Activated T-helper 1 cell treated with anti-CD3 and anti-CD28 coated beads, Interleukin-12 subunit alpha, Interleukin-12 subunit beta, Interleukin-2, Interleukin-4 antibody, amounts not matched to agents 30 ng/mL and 10 ng/mL and 1 ng/mL, durations not matched to agents 14 hours and 24 hours and 36 hours (primary cell): ENCODE measurements at regions not wholly inside any gene's neighbourhood (a gene's known extent, or its start where the extent isn't known, plus 50 kb on each side); places are given as distances from the start of the nearest gene placed in this dataset.

Source experiments
- DNase-seq: peaks from one replicate; pipeline ENCODE4 v3.0.0; 2021; ENCODE audit warnings: low spot score
- H3K27ac Mint-ChIP-seq: one replicate; pipeline ENCODE4 v1.8.0; 2021; ENCODE audit warnings: mild to moderate bottlenecking, mixed read lengths
- H3K27me3 Mint-ChIP-seq: one replicate; pipeline ENCODE4 v1.8.0; 2022; ENCODE audit warnings: mild to moderate bottlenecking, moderate library complexity, mixed read lengths; ENCODE audit not compliant: insufficient read depth
- H3K36me3 Mint-ChIP-seq: one replicate; pipeline ENCODE4 v1.8.0; 2021; ENCODE audit warnings: low read depth, mixed read lengths
- H3K4me1 Mint-ChIP-seq: one replicate; pipeline ENCODE4 v1.8.0; 2021; ENCODE audit warnings: low read depth, mixed read lengths
- H3K4me3 Mint-ChIP-seq: one replicate; pipeline ENCODE4 v1.8.0; 2021; ENCODE audit warnings: mild to moderate bottlenecking, moderate library complexity, mixed read lengths
- H3K9me3 Mint-ChIP-seq: one replicate; pipeline ENCODE4 v1.8.0; 2021; ENCODE audit warnings: mixed read lengths
- intact Hi-C: fragments of 100-400 bp; cut with micrococcal nuclease; formaldehyde crosslinking; loops from one replicate; pipeline ENCODE4 v1.15.1; 2024

DNA sequence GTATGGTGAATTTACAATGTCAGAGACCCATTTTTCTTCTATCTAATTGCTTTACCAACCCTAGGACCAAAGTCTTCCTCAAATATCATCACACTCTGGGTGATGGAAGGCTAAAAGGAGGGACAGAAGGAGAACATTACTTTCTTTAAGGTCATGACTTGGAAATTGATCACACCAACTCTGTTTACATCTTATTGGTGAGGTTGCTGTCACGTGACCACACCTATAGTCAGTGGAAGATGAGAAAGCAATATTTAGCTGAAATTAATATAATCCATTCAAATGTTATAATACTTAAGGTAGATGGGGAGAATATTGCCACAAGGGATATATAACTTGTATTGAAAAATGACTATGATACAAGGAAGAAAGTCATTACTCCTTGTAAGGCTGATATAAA lies 183.6 kb upstream of the SMIM30 start:
- no peaks in the 10 kb centered on the region for H3K9me3 Mint-ChIP-seq
- H3K36me3 Mint-ChIP-seq: no peaks in the 10 kb centered on the region
- H3K4me3 Mint-ChIP-seq: no peak overlapping the region
- H3K27me3 Mint-ChIP-seq: peaks cover 5% of the 10 kb centered on the region
- DNase-seq: no peak
- H3K27ac Mint-ChIP-seq: no peak overlapping the region
- intact Hi-C loops: no loop called here
- H3K4me1 Mint-ChIP-seq: no peaks in the 10 kb centered on the region

DNA sequence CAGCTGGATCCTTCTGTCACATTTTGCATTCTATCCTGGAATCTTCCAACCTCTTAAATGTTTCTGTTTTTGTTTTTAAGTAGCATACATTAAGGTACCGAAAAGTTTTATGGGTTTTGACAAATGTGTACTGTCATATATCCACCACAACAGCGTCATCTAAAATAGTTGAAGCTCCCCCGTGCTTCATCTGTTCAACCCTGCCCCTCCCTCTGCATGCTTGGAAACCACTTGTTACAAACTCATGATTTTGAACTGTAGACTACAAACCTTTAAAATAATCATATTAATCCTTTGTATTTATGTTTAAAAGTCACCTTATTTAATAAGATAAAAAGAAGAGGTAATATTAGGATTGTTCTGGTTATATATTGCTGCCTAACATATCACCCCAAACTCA lies 182.8 kb upstream of the SMIM30 start:
- no peaks in the 10 kb centered on the region for H3K4me1 Mint-ChIP-seq
- no peaks in the 10 kb centered on the region for H3K9me3 Mint-ChIP-seq
- H3K27me3 Mint-ChIP-seq: peaks cover 5% of the 10 kb centered on the region
- no peaks in the 10 kb centered on the region for H3K36me3 Mint-ChIP-seq
- DNase-seq: no peak
- H3K4me3 Mint-ChIP-seq: no peak overlapping the region
- H3K27ac Mint-ChIP-seq: no peak overlapping the region
- intact Hi-C loops: no loop called here

DNA sequence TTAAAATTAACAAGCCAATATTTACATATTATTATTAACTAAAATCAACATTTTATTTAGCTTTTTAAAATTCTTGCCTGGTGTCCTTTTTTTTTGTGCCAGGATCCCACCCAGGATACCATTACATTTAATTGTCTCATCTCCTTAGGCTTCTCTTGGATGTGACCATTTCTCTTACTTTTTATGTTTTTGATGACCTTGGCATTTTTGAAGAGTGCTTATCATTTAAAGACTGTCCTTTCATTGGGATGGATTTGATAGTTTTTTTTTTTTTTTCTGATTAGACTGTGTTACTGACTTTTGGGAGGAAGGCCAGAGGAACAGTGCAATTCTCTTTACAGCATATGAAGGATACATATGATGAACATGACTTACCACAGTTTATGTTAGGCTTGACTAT lies 181.4 kb upstream of the SMIM30 start:
- intact Hi-C loops: loop anchor here (2.0 kb wide), 1 partner anchor 17 kb away; no protein-coding TSS in a partner anchor
- Mint-ChIP-seq H3K27me3 (peaks cover 5% of the 10 kb centered on the region), H3K4me1 (no peaks in the 10 kb centered on the region), H3K9me3 (no peaks in the 10 kb centered on the region), H3K27ac (no peak overlapping the region), H3K4me3 (no peak overlapping the region), H3K36me3 (no peaks in the 10 kb centered on the region)
- DNase-seq: no peak

DNA sequence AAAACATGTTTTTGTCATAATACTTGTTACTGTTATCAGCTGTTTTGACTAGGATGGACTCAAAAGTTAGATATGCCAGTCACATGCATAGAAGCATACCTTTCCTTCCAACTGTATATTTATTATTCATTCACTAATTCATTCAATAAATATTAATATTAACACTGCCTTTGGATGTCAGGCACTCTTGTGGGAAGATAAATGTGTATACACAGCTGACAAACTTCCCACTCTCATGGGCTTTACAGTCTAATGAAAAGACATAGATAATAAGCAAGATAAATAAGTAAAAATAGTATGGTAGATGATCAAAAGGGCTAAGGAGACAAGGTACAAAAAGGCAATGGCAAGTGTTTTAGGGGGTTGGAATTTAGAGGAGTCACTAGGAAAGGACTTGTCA lies 180.1 kb upstream of the SMIM30 start:
- Mint-ChIP-seq H3K27ac (no peak overlapping the region), H3K27me3 (peaks cover 5% of the 10 kb centered on the region), H3K9me3 (no peaks in the 10 kb centered on the region), H3K36me3 (no peaks in the 10 kb centered on the region), H3K4me3 (no peak overlapping the region), H3K4me1 (no peaks in the 10 kb centered on the region)
- no peak for DNase-seq
- intact Hi-C loops: loop anchor here (2.0 kb wide), 1 partner anchor 16 kb away; no protein-coding TSS in a partner anchor

DNA sequence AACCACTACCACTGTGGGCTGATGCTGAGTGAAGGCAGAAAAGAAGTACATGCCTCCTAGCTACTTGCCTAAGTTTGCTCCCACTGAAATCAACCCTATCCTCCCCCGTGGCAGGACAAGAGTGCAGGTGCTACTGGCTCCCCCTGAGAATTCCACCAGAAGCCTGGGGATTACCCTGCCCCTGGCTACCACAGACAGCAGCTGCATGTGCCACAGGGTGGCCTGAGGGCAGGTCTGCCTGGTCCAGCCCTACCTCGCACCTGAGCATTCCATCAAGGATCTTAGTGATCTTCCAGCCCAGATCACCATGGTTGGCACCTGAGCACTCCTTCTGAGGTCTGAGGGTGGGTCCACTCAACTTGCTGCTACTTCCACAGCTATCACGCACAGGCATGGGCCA lies 176.4 kb upstream of the SMIM30 start:
- no peak for DNase-seq
- Mint-ChIP-seq H3K36me3 (no peaks in the 10 kb centered on the region), H3K27ac (no peak overlapping the region), H3K4me1 (no peaks in the 10 kb centered on the region), H3K27me3 (peaks cover 4% of the 10 kb centered on the region), H3K9me3 (no peaks in the 10 kb centered on the region), H3K4me3 (no peak overlapping the region)
- intact Hi-C loops: no loop called here

DNA sequence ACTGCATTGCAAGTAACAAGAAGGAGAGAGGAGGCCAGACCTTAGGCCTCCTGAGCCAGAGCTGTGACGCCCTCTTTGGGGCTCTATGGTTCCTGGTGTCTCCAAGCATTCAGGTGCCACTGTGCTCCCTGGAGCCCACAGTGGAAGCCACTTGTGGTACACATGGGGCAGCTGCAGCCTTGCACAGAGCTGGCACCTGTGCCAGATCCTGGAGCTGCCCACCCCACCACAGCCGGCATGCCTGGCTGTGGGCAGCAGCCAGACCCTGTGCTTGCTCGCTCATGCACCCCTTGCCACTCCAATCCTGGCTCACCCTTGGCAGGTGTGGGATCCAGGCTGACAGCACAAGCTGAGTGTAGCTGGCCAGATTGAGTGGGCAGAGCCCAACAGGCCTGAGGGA lies 173.8 kb upstream of the SMIM30 start:
- peaks cover under 1% of the 10 kb centered on the region for H3K27me3 Mint-ChIP-seq
- no peak for DNase-seq
- no peak overlapping the region for H3K4me3 Mint-ChIP-seq
- intact Hi-C loops: no loop called here
- H3K9me3 Mint-ChIP-seq: no peaks in the 10 kb centered on the region
- no peaks in the 10 kb centered on the region for H3K36me3 Mint-ChIP-seq
- no peak overlapping the region for H3K27ac Mint-ChIP-seq
- H3K4me1 Mint-ChIP-seq: no peaks in the 10 kb centered on the region

DNA sequence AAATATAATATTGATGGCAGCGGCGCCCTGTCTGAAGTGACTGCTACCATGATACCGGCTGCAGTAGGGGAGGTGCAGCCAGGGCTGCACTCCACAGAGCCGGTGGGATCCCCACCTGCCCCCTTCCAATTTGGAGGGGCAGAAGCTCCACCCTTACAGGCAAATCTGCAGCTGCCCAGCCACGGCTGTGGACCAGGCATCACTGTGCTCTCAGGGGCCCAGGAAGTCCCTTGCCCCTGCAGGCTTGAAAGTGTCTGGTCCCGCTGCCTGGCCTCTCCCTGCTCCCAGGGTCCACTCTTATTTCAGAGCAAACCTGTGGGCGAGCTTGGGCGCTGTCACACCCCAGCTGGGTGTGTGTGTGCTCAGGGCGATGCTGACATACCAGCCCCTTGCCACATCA lies 172.7 kb upstream of the SMIM30 start:
- H3K4me3 Mint-ChIP-seq: no peak overlapping the region
- H3K27ac Mint-ChIP-seq: no peak overlapping the region
- H3K9me3 Mint-ChIP-seq: no peaks in the 10 kb centered on the region
- H3K4me1 Mint-ChIP-seq: no peaks in the 10 kb centered on the region
- H3K27me3 Mint-ChIP-seq: peaks cover 3% of the 10 kb centered on the region
- no peaks in the 10 kb centered on the region for H3K36me3 Mint-ChIP-seq
- intact Hi-C loops: no loop called here
- no peak for DNase-seq

DNA sequence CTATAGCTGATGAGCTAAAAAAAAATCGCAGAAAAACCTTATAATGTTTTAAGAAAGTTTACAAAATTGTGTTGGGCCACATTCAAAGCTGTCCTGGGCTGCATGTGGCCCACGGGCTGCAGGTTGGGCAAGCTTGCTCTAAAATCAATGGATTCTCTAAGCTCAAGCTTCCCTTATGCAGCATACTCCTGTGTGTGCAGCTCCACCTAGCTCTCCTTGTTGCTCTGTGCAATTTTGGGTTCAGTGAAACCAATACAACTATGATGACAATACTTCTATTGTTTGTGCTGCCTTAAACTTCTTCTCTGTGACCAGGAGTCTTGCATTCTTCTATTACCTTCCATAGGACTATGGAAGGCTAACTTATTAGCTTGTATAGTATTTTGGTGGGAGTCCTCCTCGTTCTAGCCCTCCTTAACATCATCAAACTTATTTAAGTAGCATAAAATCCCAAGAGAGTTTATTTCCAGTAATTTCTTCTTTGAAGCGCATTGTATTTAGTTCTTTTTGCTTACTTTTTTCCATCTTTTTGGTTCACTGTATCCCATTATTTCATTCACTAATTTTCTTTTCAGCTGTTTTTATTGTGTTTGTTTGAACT lies 170.9 kb upstream of the SMIM30 start:
- Mint-ChIP-seq H3K27ac (no peak overlapping the region), H3K36me3 (no peaks in the 10 kb centered on the region), H3K27me3 (peaks cover 3% of the 10 kb centered on the region), H3K9me3 (no peaks in the 10 kb centered on the region), H3K4me3 (no peak overlapping the region), H3K4me1 (no peaks in the 10 kb centered on the region)
- DNase-seq: no peak
- intact Hi-C loops: no loop called here

DNA sequence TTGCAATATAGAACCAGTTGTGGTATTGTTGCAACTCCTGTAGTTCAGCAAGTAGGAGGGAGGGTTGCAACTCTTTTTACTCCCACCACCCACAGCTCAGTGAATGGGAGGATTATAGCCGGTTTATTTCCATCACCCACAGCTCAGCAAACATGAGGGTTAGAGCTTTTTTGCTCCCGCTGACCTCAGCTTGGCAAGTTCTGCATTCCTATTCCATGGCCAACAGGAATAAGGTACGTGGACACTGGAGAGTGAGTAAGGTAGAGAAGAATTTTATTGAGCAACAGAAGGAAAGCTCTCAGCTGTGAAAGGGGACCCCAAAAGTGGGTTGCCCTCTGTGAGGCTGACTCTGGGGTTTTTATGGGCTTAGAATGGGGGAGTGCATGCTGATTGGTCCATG lies 167.1 kb upstream of the SMIM30 start:
- no peaks in the 10 kb centered on the region for H3K9me3 Mint-ChIP-seq
- no peaks in the 10 kb centered on the region for H3K4me1 Mint-ChIP-seq
- intact Hi-C loops: no loop called here
- no peak for DNase-seq
- peaks cover 8% of the 10 kb centered on the region for H3K27me3 Mint-ChIP-seq
- H3K4me3 Mint-ChIP-seq: no peak overlapping the region
- no peaks in the 10 kb centered on the region for H3K36me3 Mint-ChIP-seq
- no peak overlapping the region for H3K27ac Mint-ChIP-seq

DNA sequence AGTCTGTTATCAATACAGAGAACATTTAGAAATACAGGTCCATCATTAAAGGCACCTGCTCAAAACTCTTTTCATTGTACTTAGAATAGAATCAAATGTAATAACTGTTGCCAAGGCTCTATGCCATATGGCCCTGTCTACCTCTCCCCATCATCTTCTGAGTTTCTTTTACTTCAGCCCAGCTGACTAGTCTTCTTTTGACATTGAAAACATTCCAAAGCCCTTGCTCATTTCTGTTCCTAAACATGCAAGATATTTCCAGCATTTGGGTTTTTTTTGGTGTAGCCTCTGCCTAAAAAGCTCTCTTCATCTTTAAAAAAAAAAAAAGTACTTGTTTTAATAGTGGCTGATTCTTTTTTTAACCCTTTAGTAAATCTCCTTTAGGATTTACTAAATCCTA lies 165.5 kb upstream of the SMIM30 start:
- no peaks in the 10 kb centered on the region for H3K36me3 Mint-ChIP-seq
- intact Hi-C loops: loop anchor here (2.0 kb wide), 1 partner anchor 15 kb away; no protein-coding TSS in a partner anchor
- H3K4me3 Mint-ChIP-seq: no peak overlapping the region
- DNase-seq: no peak
- no peaks in the 10 kb centered on the region for H3K4me1 Mint-ChIP-seq
- peaks cover 8% of the 10 kb centered on the region for H3K27me3 Mint-ChIP-seq
- no peaks in the 10 kb centered on the region for H3K9me3 Mint-ChIP-seq
- H3K27ac Mint-ChIP-seq: no peak overlapping the region

DNA sequence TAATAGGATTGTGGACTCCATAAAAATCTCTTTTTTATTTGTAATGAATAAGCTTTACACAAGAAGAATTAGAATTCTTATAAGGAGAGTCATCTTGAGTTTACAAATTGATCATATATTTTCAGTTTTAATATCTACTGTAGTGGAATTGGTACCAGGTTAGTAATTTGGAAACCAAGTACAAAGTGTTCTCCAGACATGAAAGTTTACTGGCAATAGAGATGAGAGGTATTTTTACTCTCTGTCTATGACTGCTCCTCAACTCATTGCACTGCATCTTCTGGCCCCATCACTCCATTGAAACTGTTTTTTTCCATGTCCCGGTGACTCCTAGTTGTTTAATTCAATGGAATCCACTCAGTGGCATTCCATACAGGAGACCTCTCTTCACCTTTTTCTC lies 164.5 kb upstream of the SMIM30 start:
- no peaks in the 10 kb centered on the region for H3K36me3 Mint-ChIP-seq
- no peak for DNase-seq
- no peaks in the 10 kb centered on the region for H3K4me1 Mint-ChIP-seq
- no peak overlapping the region for H3K27ac Mint-ChIP-seq
- intact Hi-C loops: loop anchor here (2.0 kb wide), 1 partner anchor 16 kb away; no protein-coding TSS in a partner anchor
- peaks cover 8% of the 10 kb centered on the region for H3K27me3 Mint-ChIP-seq
- H3K9me3 Mint-ChIP-seq: no peaks in the 10 kb centered on the region
- no peak overlapping the region for H3K4me3 Mint-ChIP-seq

DNA sequence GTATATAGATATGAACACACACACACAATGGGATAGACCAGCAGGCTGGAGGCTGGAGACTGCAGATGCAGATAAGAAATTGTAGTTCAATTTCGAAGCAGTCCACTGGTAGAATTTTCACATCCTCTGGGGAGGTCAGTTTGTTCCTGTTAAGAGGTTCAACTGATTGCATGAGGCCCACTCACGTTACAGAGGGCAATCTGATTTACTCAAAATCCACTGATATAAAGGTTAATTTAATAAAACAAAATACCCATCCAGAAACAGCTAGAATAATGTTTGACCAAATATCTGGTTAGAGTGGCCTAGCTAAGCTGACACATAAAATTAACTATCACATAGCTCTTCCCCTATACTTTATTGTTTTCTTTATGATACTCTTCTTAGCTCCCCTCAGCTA lies 162.9 kb upstream of the SMIM30 start:
- H3K36me3 Mint-ChIP-seq: no peaks in the 10 kb centered on the region
- peaks cover 3% of the 10 kb centered on the region for H3K9me3 Mint-ChIP-seq

DNA sequence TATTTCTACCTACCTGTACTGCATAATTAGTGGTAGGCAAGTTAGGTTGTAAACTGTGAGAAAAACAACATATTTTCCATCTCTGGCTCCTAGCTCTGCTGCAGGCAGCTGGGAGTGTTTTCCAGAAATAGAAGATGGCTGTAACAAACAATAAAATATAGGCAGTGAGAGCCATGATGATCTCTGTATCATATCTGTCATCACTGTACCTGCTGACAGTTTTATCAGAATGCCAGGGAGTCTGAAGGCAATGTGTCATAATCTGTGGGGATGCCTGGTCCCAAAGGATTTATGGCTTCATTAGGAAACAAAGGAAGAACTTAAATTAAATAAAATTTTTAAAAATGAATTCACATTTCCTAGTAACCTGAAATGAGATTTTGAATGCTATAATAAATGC lies 160.9 kb upstream of the SMIM30 start:
- no peaks in the 10 kb centered on the region for H3K4me1 Mint-ChIP-seq
- H3K4me3 Mint-ChIP-seq: no peak overlapping the region
- no peak for DNase-seq
- H3K27ac Mint-ChIP-seq: no peak overlapping the region
- no peaks in the 10 kb centered on the region for H3K36me3 Mint-ChIP-seq
- intact Hi-C loops: no loop called here
- peaks cover 5% of the 10 kb centered on the region for H3K27me3 Mint-ChIP-seq
- H3K9me3 Mint-ChIP-seq: peaks cover 8% of the 10 kb centered on the region

More for the DNA sequence above, 162.9 kb upstream of the SMIM30 start:
- Mint-ChIP-seq H3K4me1 (no peaks in the 10 kb centered on the region), H3K4me3 (no peak overlapping the region), H3K27ac (no peak overlapping the region), H3K27me3 (peaks cover 5% of the 10 kb centered on the region)
- intact Hi-C loops: no loop called here
- no peak for DNase-seq

DNA sequence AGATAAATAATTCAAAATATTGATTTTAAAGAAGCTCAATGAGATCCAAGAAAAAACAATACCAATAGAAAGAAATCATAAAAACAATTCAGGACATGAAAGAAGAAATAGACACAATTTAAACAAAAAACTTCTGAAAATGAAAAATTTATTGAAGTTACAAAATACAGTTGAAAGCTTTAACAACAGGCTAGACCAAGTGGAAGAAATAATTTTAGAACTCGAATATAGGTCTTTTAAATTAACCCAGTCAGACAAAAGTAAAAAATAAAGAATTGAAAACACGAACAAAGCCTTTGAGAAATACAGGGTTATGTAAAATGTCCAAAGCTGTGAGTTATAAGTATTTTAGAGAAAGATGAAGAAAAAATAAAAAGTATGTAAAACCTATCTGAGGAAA lies 152.4 kb upstream of the SMIM30 start:
- H3K36me3 Mint-ChIP-seq: no peaks in the 10 kb centered on the region
- peaks cover 20% of the 10 kb centered on the region for H3K9me3 Mint-ChIP-seq
- H3K27me3 Mint-ChIP-seq: no peaks in the 10 kb centered on the region
- H3K4me3 Mint-ChIP-seq: no peak overlapping the region
- H3K4me1 Mint-ChIP-seq: no peaks in the 10 kb centered on the region
- intact Hi-C loops: no loop called here
- no peak overlapping the region for H3K27ac Mint-ChIP-seq
- DNase-seq: no peak
